Left hindlimb (tissue), 1 donor: ENCODE measurements at regions not wholly inside any gene's neighbourhood (a gene's known extent, or its start where the extent isn't known, plus 50 kb on each side); places are given as distances from the start of the nearest gene placed in this dataset.

Source experiments
- DNase-seq: peaks from one replicate; pipeline ENCODE4 v3.0.0-alpha.2; 2018

DNA sequence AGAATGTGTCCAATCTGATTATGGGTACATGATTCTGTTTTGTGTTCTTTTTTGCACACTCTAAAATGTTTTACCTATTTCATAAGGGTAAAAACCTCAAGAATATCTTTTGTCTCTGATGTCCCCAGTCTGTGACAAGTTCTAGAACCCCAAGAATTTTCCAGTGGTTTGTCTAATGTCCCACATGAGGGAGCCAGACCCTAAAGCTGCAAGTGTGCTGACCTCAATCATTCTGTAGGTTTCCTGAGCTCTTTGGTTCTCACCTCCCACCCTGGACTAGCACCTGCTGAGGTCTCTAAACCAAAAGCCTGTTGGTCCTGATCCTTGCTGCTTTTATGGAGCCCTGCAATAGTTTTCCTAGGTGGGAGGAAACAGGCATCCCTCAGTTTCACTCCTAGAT, 149.8 kb upstream of the MPPED2 start:
- DNase-seq = no peak

DNA sequence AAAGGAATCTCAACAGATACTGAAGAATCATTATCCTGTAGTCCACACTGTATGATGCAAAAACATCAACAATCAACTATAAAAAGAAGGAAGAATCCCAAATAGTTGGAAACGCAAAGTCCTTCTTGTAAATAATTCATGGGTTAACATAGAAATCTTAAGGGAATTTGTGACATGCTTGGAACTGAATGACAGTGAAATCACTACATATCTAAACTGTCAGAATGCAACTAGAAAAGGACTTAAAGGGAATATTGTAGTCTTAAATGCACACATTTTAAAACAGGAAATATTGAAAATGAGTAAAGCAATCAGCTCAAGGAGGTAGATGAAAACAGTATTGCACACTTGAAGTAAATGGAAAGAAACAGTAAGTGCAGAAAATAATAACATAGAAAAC, 147.6 kb upstream of the MPPED2 start:
- DNase-seq = no peak

DNA sequence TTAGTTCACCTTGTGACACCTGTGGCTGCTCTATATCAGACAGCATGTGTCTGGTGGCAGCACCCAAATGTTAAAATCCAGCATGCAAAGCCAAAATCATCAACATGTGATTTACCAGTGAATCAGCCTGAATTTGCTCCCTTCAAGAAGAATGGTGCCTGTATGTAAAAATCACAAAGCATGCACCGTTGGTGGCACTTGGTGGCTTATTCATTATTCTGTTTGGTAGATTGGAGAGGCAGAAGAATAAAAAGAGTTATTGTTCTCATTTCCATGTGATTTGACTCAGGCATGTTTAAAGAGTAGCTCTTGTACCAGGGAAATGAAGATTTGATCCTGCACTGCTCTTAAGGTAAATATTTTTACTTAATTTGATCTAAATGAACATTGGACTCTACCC, 143.9 kb upstream of the MPPED2 start:
- DNase-seq = no peak

DNA sequence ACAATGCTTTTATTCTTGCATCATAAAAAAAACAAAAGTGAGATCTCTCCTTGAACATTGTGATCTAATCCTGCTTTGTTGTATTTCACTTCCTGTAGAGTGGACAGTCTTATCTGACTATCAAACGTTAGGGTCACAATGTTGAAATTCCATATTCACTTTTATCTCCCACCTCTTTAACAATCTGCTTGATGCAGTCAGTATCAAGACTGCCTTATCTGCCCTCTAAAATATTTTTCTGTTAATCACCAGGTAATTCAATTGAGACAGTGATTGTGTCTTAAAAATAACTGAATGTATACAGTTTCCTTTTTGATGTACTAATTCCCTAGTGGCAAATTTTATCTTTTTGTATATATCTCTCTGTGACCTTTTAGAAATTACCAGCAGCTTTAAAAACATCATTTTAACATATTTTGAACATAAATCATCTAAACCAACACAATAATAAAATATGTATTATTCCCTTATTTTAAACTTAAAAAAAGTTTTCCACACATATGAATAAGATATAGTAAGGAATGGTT, 143.1 kb upstream of the MPPED2 start:
- DNase-seq = no peak

DNA sequence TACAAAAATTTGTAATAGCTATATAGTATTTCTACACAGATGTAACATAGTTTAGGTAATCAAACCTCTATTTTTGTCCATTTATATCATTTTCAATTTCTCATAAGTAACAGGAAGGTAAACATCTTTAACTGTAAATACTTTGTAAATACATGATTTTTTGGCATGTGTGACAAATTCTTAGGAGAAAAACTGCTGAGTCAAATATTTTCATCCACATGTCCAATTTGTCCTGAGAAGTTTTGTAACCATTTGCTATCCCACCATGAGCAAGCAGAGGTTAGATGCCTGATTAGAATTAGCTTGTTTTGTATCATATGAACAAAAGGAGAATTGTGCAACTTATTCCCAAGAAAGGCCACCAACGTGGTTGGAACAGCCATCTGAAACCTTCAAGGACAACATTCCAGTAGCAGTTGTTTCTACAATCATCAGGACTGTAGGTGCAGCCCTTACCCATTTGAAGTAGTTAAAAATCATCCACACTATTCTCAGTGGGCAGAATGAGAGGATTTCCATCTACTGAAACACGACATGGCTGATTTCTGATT, 139.6 kb upstream of the MPPED2 start:
- no peak for DNase-seq

DNA sequence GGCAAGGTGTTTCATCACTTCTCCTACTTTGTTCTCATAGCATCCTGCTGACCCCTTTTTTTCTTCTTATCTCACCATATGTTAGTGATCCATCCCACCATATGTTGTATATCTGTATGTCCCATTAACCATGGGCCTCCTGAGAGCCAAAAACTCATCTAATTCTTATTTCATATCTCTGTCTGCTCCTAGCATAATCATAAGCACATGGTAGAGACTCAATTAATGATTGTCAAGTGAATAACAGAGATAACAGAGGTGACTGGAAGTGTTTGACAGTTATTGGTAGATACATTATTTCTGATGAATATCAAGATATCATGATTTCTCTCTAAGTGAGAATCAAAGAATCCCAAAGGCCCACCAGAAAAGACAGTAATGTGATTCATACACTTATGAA, 138.1 kb upstream of the MPPED2 start:
- no peak for DNase-seq

- no peak for DNase-seq
These were observed 133.2 kb upstream of the MPPED2 start for GRCh38 chr11:30719371-30719770.

GRCh38 chr11:30717641-30718040, 131.5 kb upstream of the MPPED2 start:
- no peak for DNase-seq

- no peak for DNase-seq
These were observed 130.9 kb upstream of the MPPED2 start for GRCh38 chr11:30717009-30717408.

DNA sequence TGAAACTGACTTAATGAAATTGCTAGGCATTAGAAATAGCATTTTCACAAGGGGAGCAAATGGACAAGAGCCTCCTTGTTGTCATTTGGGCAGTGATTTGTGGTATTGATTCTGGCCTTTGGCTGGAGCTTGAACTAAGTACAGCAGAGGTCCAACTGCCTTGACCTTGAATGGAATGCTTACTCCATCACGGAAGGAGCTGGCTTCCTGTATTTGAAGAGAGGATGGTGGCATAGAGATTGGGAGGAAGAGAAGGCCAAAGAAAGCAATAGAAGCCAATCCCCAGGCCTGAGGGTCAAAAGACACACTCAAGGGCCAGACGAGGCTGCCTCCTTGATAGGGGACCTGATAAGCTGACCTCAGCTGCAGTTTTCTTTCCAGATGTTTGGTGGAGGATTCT, 126.6 kb upstream of the MPPED2 start:
- DNase-seq = no peak

- DNase-seq = no peak
These were observed 124.1 kb upstream of the MPPED2 start for GRCh38 chr11:30710221-30710620.

DNA sequence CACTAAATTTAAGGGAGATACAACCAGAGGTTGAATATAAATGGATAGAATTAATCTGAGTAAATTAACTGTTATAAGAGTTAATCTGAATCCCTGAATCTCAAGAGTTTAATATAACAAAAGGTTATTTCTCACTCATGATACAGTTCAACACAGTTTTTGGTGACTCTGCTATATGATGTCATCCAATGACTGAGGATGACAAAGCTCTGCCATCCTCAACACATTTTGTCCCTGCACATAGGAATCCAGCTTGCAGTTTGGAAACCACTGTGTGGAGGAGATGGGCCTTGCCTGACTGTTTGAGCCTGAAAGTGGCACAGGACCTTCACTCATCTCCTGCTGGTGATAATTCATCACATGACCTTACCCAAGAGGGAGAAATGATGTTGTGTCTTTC, 121.0 kb upstream of the MPPED2 start:
- DNase-seq = no peak

DNA sequence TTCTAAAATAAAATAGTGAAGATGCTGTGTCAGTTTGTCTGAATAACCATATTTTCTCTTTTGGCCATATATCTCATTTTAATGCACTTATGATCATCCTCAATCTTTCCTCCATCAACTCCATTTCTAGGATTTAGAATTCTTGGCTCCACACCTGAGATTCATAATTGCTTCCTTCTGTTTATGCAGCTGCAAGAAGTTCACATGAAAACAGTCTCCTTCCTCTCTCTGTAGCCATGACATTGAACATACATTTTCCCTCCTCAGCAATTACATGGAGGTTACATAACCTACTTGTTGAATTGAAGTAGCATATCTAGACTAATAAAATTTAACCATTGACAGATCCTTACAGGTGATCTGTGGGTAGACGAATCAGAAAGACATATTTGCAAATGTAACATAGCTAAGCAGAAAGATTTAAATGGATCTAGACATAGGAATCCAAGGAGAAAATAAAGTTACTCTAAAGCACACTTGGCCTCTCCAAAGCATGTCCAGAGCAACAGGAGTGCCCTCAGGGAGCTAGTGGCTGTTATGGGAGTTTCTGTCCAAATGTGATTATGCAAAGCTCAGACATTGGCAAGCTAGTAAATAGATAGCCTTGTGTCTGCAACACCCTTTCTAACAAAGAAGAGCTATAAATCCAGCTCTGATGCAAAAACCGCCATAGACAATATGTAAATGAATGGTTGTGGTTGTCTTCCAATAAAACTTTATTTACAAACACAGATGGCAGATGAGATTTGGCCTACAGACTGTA, 119.9 kb upstream of the MPPED2 start:
- no peak for DNase-seq

- DNase-seq = no peak
These were observed 112.3 kb upstream of the MPPED2 start for GRCh38 chr11:30698425-30698824.

DNA sequence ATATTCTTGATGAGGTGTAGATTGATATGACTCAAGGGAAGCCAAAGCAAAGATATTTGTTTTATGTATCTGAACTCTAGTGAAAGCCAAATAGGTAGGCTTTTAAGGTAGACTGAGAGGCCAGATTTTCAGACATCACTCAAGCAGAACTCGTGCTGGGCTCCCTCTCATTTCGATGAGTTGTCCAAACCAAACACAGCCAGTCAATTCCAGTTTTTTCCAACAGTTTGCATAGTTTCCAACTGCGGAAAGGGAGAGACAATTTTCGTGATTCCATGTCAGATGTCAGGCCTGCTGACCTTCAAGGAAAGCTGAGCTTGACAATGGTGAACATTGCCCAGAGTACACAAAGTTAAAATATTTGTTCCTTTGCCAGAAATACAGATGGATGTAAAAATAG, 110.9 kb upstream of the MPPED2 start:
- no peak for DNase-seq

DNA sequence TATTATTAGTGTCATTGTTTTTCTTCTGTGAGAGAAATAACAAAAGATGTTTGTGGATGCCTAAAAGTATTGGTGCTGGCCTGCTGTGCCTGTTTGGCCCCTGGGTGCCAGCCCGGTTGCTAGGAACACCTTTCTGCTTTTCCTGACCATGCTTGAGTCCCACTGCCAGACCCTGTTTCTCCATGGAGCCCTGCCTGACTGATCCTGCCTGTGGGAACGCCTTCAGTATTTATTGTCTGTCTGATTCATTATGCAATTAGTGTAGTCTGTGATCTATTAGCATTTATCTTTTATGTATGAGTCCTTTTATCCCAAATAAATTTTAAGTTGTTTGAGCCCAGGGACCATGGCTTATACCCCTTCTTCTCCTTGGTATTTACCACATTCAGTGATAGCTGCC, 98.6 kb upstream of the MPPED2 start:
- DNase-seq = no peak

- DNase-seq = no peak
These were observed 97.0 kb upstream of the MPPED2 start for GRCh38 chr11:30683176-30683575.

- DNase-seq = no peak
These were observed 80.7 kb upstream of the MPPED2 start for GRCh38 chr11:30666817-30667216.

- DNase-seq = no peak
These were observed 78.9 kb upstream of the MPPED2 start for GRCh38 chr11:30665067-30665466.

DNA sequence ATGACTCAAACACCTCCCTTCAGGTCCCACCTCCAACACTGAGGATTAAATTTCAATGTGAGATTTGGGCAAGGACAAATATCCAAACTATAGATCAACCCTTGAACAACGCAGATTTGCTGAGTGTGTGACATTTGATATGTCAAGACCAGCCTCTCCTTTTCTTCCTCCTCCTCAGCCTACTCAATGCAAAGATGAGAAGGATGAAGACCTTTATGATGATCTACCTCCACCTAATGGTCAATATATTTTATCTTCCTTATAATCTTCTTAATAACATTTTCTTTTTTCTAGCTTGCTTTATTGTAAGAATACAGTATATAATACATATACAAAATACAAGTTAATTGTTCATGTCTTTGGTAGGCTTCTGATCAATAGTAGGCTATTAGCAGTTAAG, 67.5 kb upstream of the MPPED2 start:
- DNase-seq = no peak

DNA sequence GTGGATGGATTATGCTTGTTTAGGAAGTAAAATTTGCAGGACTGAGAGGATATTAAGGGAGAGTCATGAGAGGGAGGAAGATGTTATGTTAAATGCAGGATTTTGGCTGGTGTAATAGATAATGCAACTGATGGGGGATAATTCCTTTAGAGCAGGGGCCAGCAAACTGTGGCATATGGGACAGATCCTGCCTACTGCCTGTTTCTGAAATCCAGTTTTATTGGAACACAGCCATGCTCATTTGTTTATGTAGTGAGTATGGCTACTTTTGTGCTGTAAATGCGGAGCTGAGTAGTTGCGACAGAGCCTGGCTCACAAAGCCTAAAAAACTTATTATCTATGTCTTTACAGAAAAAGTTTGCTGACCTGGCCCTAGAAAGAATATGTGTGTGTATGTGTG, 66.6 kb upstream of the MPPED2 start:
- no peak for DNase-seq

DNA sequence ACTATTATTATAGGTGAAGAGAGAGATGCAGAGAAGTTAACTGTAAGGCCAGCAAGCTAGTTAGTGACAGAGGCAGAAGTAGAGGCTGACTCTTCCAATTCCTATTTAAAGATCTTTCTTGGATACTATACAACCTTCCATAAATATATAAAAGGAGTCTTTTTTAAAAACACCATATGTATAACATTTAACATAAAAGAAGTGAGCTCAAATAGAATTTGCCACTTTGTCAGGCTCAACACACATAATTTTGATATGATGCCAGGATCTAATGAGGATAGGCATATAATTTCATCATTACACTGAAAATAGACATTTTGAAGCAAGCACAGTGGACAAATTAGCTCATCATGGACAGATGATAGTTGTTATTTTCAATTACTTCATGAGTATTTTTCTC, 64.1 kb upstream of the MPPED2 start:
- no peak for DNase-seq
